ENCODE measurements at regions not wholly inside any gene's neighbourhood (a gene's known extent, or its start where the extent isn't known, plus 50 kb on each side); places are given as distances from the start of the nearest gene placed in this dataset.

GRCh38 chr6:40321616-40322015 lies 265.5 kb downstream of the LRFN2 start:
- intact Hi-C loops (cut with DNase I; ENCODE audit: low total_unique reads): no loop called here
- no peak for TF ChIP-seq CTCF (IDR thresholded peaks at IDR 0.05)

GRCh38 chr6:40320947-40321346 lies 266.2 kb downstream of the LRFN2 start:
- no peaks in the 10 kb centered on the region for H3K36me3 ChIP-seq
- H3K4me1 ChIP-seq: no peaks in the 10 kb centered on the region
- DNase-seq: no peak
- no peak overlapping the region for H3K4me3 ChIP-seq
- H3K27ac ChIP-seq: no peak overlapping the region
- intact Hi-C loops (cut with DNase I; ENCODE audit: low total_unique reads): no loop called here
- H3K27me3 ChIP-seq: peaks cover 0 to 70% of the 10 kb centered on the region in 2 donors
- H3K9me3 ChIP-seq: no peaks in the 10 kb centered on the region
- no peak for TF ChIP-seq CTCF (IDR thresholded peaks at IDR 0.05)

More at GRCh38 chr6:40321616-40322015, 265.5 kb downstream of the LRFN2 start:
- Histone ChIP-seq H3K4me1 (peaks cover 0 to 4% (median under 1%) of the 10 kb centered on the region in 4 donors), H3K27me3 (peaks cover 0 to 64% of the 10 kb centered on the region in 2 donors), H3K36me3 (no peaks in the 10 kb centered on the region), H3K9me3 (no peaks in the 10 kb centered on the region), H3K4me3 (no peak overlapping the region), H3K27ac (no peak overlapping the region)
- DNase-seq: no peak

DNA sequence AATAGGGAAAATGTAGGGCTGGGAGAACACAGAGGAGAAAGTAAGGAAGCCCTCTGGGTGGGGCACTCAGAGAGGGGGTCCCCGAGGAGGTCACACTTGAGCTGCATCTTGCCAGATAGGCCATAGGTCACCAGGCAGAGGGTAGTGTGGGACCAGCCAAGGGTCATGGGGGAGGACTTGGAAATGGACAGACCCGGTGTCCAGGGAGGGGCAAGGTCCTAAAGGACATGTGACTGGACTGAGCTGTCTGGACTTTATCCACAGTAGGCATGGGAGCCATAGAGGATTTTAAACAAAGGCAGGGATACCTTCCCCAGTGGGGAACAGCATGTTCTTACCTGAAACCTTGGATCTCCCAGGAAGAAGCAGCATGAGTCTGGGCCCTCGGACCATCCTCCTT lies 266.7 kb downstream of the LRFN2 start:
- Histone ChIP-seq H3K9me3 (no peaks in the 10 kb centered on the region), H3K27me3 (peaks cover 0 to 72% of the 10 kb centered on the region in 2 donors), H3K36me3 (no peaks in the 10 kb centered on the region), H3K4me3 (no peak overlapping the region), H3K27ac (no peak overlapping the region), H3K4me1 (no peaks in the 10 kb centered on the region)
- intact Hi-C loops (cut with DNase I; ENCODE audit: low total_unique reads): no loop called here
- no peak for TF ChIP-seq CTCF (IDR thresholded peaks at IDR 0.05)
- no peak for DNase-seq

DNA sequence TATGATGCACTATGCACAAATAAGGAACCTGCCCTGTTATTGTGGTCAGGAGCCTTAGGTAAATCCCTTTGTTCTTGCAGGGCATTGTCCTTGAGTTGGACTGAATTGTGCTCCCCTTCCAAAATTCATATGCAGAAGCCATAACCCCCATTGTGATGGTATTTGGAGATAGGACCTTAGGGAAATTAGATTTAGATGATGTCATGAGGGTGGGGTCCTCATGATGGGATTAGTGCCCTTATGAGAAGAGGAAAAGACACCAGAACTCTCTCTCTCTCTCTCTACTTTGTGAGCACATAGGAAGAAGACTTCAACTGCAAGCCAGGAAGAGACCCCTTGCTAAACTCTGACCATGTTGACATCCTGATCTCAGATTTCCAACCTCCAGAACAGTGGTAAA lies 268.0 kb downstream of the LRFN2 start:
- peaks cover 0 to 60% of the 10 kb centered on the region in 2 donors for H3K27me3 ChIP-seq
- H3K4me3 ChIP-seq: no peak overlapping the region
- intact Hi-C loops (cut with DNase I; ENCODE audit: low total_unique reads): no loop called here
- H3K4me1 ChIP-seq: no peaks in the 10 kb centered on the region
- H3K9me3 ChIP-seq: no peaks in the 10 kb centered on the region
- no peak for DNase-seq
- H3K27ac ChIP-seq: no peak overlapping the region
- no peak for TF ChIP-seq CTCF (IDR thresholded peaks at IDR 0.05)
- H3K36me3 ChIP-seq: no peaks in the 10 kb centered on the region

- Histone ChIP-seq H3K9me3 (no peaks in the 10 kb centered on the region), H3K4me1 (no peaks in the 10 kb centered on the region), H3K4me3 (no peak overlapping the region), H3K36me3 (no peaks in the 10 kb centered on the region), H3K27ac (no peak overlapping the region), H3K27me3 (peaks cover 0 to 29% of the 10 kb centered on the region in 2 donors)
- DNase-seq: no peak
- TF ChIP-seq CTCF (IDR thresholded peaks at IDR 0.05): no peak
- intact Hi-C loops (cut with DNase I; ENCODE audit: low total_unique reads): no loop called here
Measured at GRCh38 chr6:40315060-40315459, 272.1 kb downstream of the LRFN2 start.

- no peak for TF ChIP-seq CTCF (IDR thresholded peaks at IDR 0.05)
- Histone ChIP-seq H3K4me3 (no peak overlapping the region), H3K36me3 (no peaks in the 10 kb centered on the region), H3K27me3 (peaks cover 0 to 22% of the 10 kb centered on the region in 2 donors), H3K27ac (no peak overlapping the region), H3K9me3 (no peaks in the 10 kb centered on the region), H3K4me1 (peaks cover 0 to 2% (median under 1%) of the 10 kb centered on the region in 4 donors)
- intact Hi-C loops (cut with DNase I; ENCODE audit: low total_unique reads): no loop called here
- no peak for DNase-seq
Measured at GRCh38 chr6:40313582-40313981, 273.6 kb downstream of the LRFN2 start.

Data from tibial artery (tissue), 4 donors.